ENCODE measurements at regions not wholly inside any gene's neighbourhood (a gene's known extent, or its start where the extent isn't known, plus 50 kb on each side); places are given as distances from the start of the nearest gene placed in this dataset.

- no peaks in the 10 kb centered on the region for H3K79me1 ChIP-seq (ENCODE audit: low read depth in 1 of 2, low read length in 2 of 2)
- intact Hi-C loops (cut with micrococcal nuclease) (no loop called here), in situ Hi-C loops (cut with MboI; ENCODE audit: low sequenced_read_pairs) (no loop called here), dilution Hi-C loops (cut with HindIII; ENCODE audit: low sequenced_read_pairs, unreplicated experiment) (no loop called here)
- no peak overlapping the region for H4K91ac ChIP-seq (ENCODE audit: insufficient read depth, low read depth, low read length)
- no peak overlapping the region for H3K14ac ChIP-seq (replicated peaks; ENCODE audit: low read depth, low read length)
- H3K4me2 ChIP-seq (ENCODE audit: low read depth, low read length): no peak overlapping the region
- H3K9me1 ChIP-seq (ENCODE audit: insufficient read depth, low read length): no peaks in the 10 kb centered on the region; the same call in 1 of the 2 replicates
- no peaks in the 10 kb centered on the region for H4K20me1 ChIP-seq (ENCODE audit: insufficient read depth, low read length)
- H4K8ac ChIP-seq (ENCODE audit: low read depth in 2 of 2, low read length in 2 of 2): no peak overlapping the region
- no peak overlapping the region for H3K9ac ChIP-seq (ENCODE audit: low read depth, low read length)
- no peak for TF ChIP-seq RAD21 (IDR thresholded peaks at IDR 0.05; ENCODE audit: low read length)
- TF ChIP-seq USF2 (IDR thresholded peaks at IDR 0.05; ENCODE audit: low read depth, low read length): no peak
- TF ChIP-seq MXI1 (IDR thresholded peaks at IDR 0.05; ENCODE audit: borderline replicate concordance, low read depth, low read length): no peak
- no peak for TF ChIP-seq SMC3 (IDR thresholded peaks at IDR 0.05; ENCODE audit: low read depth, low read length)
- no peak for TF ChIP-seq RCOR1 (IDR thresholded peaks at IDR 0.05; ENCODE audit: insufficient replicate concordance, low read length)
- TF ChIP-seq FOS (IDR thresholded peaks at IDR 0.05; ENCODE audit: low read depth, low read length): no peak
- no peak for TF ChIP-seq RFX5 (IDR thresholded peaks at IDR 0.05; ENCODE audit: low read depth, low read length)
- no peak for TF ChIP-seq CTCF (conservative IDR thresholded peaks at IDR 0.05; ENCODE audit: low read depth, low read length)
- TF ChIP-seq ELK1 (IDR thresholded peaks at IDR 0.05; ENCODE audit: borderline replicate concordance, low read depth, low read length): no peak
- no peak for TF ChIP-seq MAZ (IDR thresholded peaks at IDR 0.05; ENCODE audit: borderline replicate concordance, low read depth, low read length)
- TF ChIP-seq POLR2A (IDR thresholded peaks at IDR 0.05; ENCODE audit: low read depth, low read length): no peak
- no peak for TF ChIP-seq BHLHE40 (IDR thresholded peaks at IDR 0.05; ENCODE audit: low read depth, low read length)
- no peak for TF ChIP-seq NFE2L2 (IDR thresholded peaks at IDR 0.05; ENCODE audit: low read depth, low read length)
- no peak for TF ChIP-seq CHD1 (IDR thresholded peaks at IDR 0.05; ENCODE audit: low read depth, low read length)
- H3K4ac ChIP-seq (ENCODE audit: low read depth, low read length): no peak overlapping the region
- H2BK20ac ChIP-seq (ENCODE audit: low read depth, low read length): no peak overlapping the region
- WGBS, 2 experiments (ENCODE audit: extremely low coverage in 2 of 2, insufficient read length in 1 of 2): 78% methylated on average over 14 of the region's 14 CpGs; no CpG with 5 or more reads in 1 of the 2 experiments
- H3K27me3 ChIP-seq (ENCODE audit: control insufficient read depth, insufficient read depth, low read length): peaks cover 37% of the 10 kb centered on the region
- H2BK15ac ChIP-seq (ENCODE audit: low read depth, low read length): no peak overlapping the region
- H2BK120ac ChIP-seq (ENCODE audit: low read depth, low read length): no peak overlapping the region
- CTCF ChIA-PET: no interaction called here
- H3K18ac ChIP-seq (ENCODE audit: low read depth, low read length): no peak overlapping the region
- no peak overlapping the region for H3K27ac ChIP-seq (ENCODE audit: insufficient read depth, low read length)
- H3K4me3 ChIP-seq (ENCODE audit: insufficient read depth, low read depth, low read length): no peak overlapping the region
- DNase-seq (no peak), ATAC-seq (ENCODE audit: low read depth) (no peak)
- H3K56ac ChIP-seq (ENCODE audit: extremely low read depth, insufficient read depth, low read length): no peak overlapping the region
- no peak overlapping the region for H2AFZ ChIP-seq (replicated peaks; ENCODE audit: low read length, poor library complexity)
- no TSS peak for BruUV-seq (replicated peaks)
- no peak overlapping the region for H4K5ac ChIP-seq (ENCODE audit: low read depth, low read length)
- POLR2A ChIA-PET (ENCODE audit: unreplicated experiment): no interaction called here
- H3K9me3 ChIP-seq (ENCODE audit: control insufficient read depth, insufficient read depth, low read length): peaks cover 4% of the 10 kb centered on the region; the same call in 1 of the 2 replicates
- no peak overlapping the region for H2AK5ac ChIP-seq (ENCODE audit: low read depth, low read length)
- H3K23ac ChIP-seq (ENCODE audit: low read depth, low read length): no peak overlapping the region
- no peaks in the 10 kb centered on the region for H3K4me1 ChIP-seq (ENCODE audit: control insufficient read depth, insufficient read depth, low read length)
- H2BK5ac ChIP-seq (ENCODE audit: low read depth, low read length, poor library complexity, severe bottlenecking): no peak overlapping the region
- H2AK9ac ChIP-seq (replicated peaks; ENCODE audit: low read depth, low read length, poor library complexity): no peak overlapping the region
- H3K36me3 ChIP-seq (ENCODE audit: control insufficient read depth, insufficient read depth, low read length): no peaks in the 10 kb centered on the region
These were observed 146.6 kb upstream of the OTOS start for GRCh38 chr2:240287011-240287410.

Measured in IMR-90 (cell line).